ENCODE measurements at regions not wholly inside any gene's neighbourhood (a gene's known extent, or its start where the extent isn't known, plus 50 kb on each side); places are given as distances from the start of the nearest gene placed in this dataset.

- TF ChIP-seq ZNF24 (IDR thresholded peaks at IDR 0.05) (no peak), EGR1 (IDR thresholded peaks at IDR 0.05; ENCODE audit: borderline replicate concordance in 1 of 2, low read depth in 2 of 2, low read length in 2 of 2) (no peak), REST (IDR thresholded peaks at IDR 0.05; ENCODE audit: low read depth, low read length) (no peak), FOXM1 (IDR thresholded peaks at IDR 0.05; ENCODE audit: low read depth, low read length) (no peak), NFIC (IDR thresholded peaks at IDR 0.05; ENCODE audit: low read depth, low read length) (no peak), SMAD5 (IDR thresholded peaks at IDR 0.05; ENCODE audit: low read depth) (no peak)
- H3K4me3 ChIP-seq, result no peak overlapping the region
- H4K20me1 ChIP-seq (ENCODE audit: control insufficient read depth, insufficient read depth), result no peaks in the 10 kb centered on the region
- no peaks in the 10 kb centered on the region for H3K9me3 ChIP-seq (replicated peaks; ENCODE audit: control insufficient read depth, insufficient read depth, low read length)
- no peak overlapping the region for H3K27ac ChIP-seq (ENCODE audit: control insufficient read depth, insufficient read depth)
- WGBS (ENCODE audit: insufficient coverage, insufficient replicate concordance, low lambda C conversion rate, missing lambda C conversion rate), result 70% methylated on average over 5 of the region's 5 CpGs
- in situ Hi-C loops (cut with MboI), result no loop called here
- ChIA-PET RAD21 (ENCODE audit: unreplicated experiment) (no interaction called here), POLR2A (interaction anchor here (0.6 kb wide), 1 partner anchor 115 kb away, joined by 4 read pairs; no protein-coding TSS in a partner anchor), SMC1A (ENCODE audit: uncharacterized antibody, unreplicated experiment) (interaction anchor here (0.7 to 1.5 kb wide), 4 partner anchors 9 to 124 kb away, joined by 3 to 4 read pairs (median 4); no protein-coding TSS in a partner anchor), CTCF (interaction anchor here (0.6 to 1.5 kb wide), 3 partner anchors 8 to 68 kb away, joined by 3 to 4 read pairs (median 3); no protein-coding TSS in a partner anchor)
- no peak overlapping the region for H3K9ac ChIP-seq (ENCODE audit: control insufficient read depth, insufficient read depth, low read length)
- no TSS peak for BruUV-seq (replicated peaks)
- H2AFZ ChIP-seq (ENCODE audit: control insufficient read depth, low read depth, low read length), result no peak overlapping the region
- no peaks in the 10 kb centered on the region for H3K36me3 ChIP-seq (ENCODE audit: control insufficient read depth in 2 of 2, insufficient read depth in 2 of 2, low read length in 1 of 2)
- H3K4me1 ChIP-seq (ENCODE audit: control insufficient read depth, insufficient read depth, low read length), result peaks cover 4% of the 10 kb centered on the region; the same call in 1 of the 2 replicates
- FAIRE-seq (no peak), DNase-seq (ENCODE audit: low read depth, low spot score) (no peak), ATAC-seq (peak; percentile 32; the same call in 1 of the 3 replicates)
- intact Hi-C loops (cut with micrococcal nuclease; ENCODE audit: unreplicated experiment), result no loop called here
- no peaks in the 10 kb centered on the region for H3K79me2 ChIP-seq (ENCODE audit: control insufficient read depth, insufficient read depth, low read length)
- H3K27me3 ChIP-seq (replicated peaks in 1 of 2; ENCODE audit: control insufficient read depth in 2 of 2, insufficient read depth in 2 of 2, low read length in 1 of 2), result no peaks in the 10 kb centered on the region
- H3K4me2 ChIP-seq (ENCODE audit: control insufficient read depth, insufficient read depth), result no peak overlapping the region
These were observed 64.7 kb downstream of the POU5F2 start for GRCh38 chr5:93676704-93677103.

All from GM12878 (cell line).